ENCODE measurements at regions not wholly inside any gene's neighbourhood (a gene's known extent, or its start where the extent isn't known, plus 50 kb on each side); places are given as distances from the start of the nearest gene placed in this dataset.

DNA sequence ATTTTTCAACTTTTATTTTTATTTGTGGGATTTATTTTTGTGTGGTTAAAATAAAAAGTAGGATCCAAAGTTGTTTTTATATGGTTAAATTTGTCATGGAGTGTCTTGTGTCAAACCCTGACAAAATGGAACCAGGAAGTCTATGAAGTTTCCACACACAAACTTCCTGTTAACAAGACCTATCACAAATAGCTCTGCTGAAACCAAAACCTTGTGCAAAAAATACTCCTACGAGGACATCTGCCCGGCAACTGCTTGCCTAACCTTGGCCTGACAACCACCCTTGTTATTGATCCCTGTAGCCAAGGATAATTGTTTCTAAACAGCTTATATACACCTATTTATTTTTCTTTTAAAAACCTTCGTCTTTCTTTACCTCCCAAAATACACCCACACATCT lies 389.6 kb downstream of the TRIB2 start:
- Histone ChIP-seq H4K20me1 (ENCODE audit: insufficient read depth, low read length) (no peaks in the 10 kb centered on the region), H3K27me3 (ENCODE audit: insufficient read depth, low read length) (no peaks in the 10 kb centered on the region), H3K4me2 (ENCODE audit: insufficient read depth, low read length) (no peak overlapping the region), H3K36me3 (ENCODE audit: insufficient read depth, low read length) (no peaks in the 10 kb centered on the region), H3K79me2 (ENCODE audit: insufficient read depth, low read length) (no peaks in the 10 kb centered on the region), H3K4me3 (ENCODE audit: insufficient read depth, low read length) (no peak overlapping the region), H3K4me1 (ENCODE audit: insufficient read depth, low read length) (no peaks in the 10 kb centered on the region), H3K27ac (ENCODE audit: low read depth, low read length) (no peak overlapping the region), H2AFZ (ENCODE audit: low read length) (no peak overlapping the region), H3K9me3 (ENCODE audit: low read depth, low read length) (no peaks in the 10 kb centered on the region)
- TF ChIP-seq CTCF (IDR thresholded peaks at IDR 0.05; ENCODE audit: extremely low read depth, low read depth, low read length) = no peak
- no peak for DNase-seq (ENCODE audit: insufficient read length, low spot score, missing footprints)

GRCh38 chr2:13109516-13109915 lies 392.8 kb downstream of the TRIB2 start:
- Histone ChIP-seq H3K36me3 (ENCODE audit: insufficient read depth, low read length) (no peaks in the 10 kb centered on the region), H3K79me2 (ENCODE audit: insufficient read depth, low read length) (no peaks in the 10 kb centered on the region), H4K20me1 (ENCODE audit: insufficient read depth, low read length) (no peaks in the 10 kb centered on the region), H2AFZ (ENCODE audit: low read length) (no peak overlapping the region), H3K27ac (ENCODE audit: low read depth, low read length) (no peak overlapping the region), H3K4me1 (ENCODE audit: insufficient read depth, low read length) (no peaks in the 10 kb centered on the region), H3K9me3 (ENCODE audit: low read depth, low read length) (no peaks in the 10 kb centered on the region), H3K4me3 (ENCODE audit: insufficient read depth, low read length) (no peak overlapping the region), H3K27me3 (ENCODE audit: insufficient read depth, low read length) (no peaks in the 10 kb centered on the region), H3K4me2 (ENCODE audit: insufficient read depth, low read length) (no peak overlapping the region)
- no peak for TF ChIP-seq CTCF (IDR thresholded peaks at IDR 0.05; ENCODE audit: extremely low read depth, low read depth, low read length)
- no peak for DNase-seq (ENCODE audit: insufficient read length, low spot score, missing footprints)

GRCh38 chr2:13110825-13111224 lies 394.1 kb downstream of the TRIB2 start:
- Histone ChIP-seq H3K79me2 (ENCODE audit: insufficient read depth, low read length) (no peaks in the 10 kb centered on the region), H3K4me1 (ENCODE audit: insufficient read depth, low read length) (no peaks in the 10 kb centered on the region), H3K9me3 (ENCODE audit: low read depth, low read length) (no peaks in the 10 kb centered on the region), H2AFZ (ENCODE audit: low read length) (no peak overlapping the region), H3K36me3 (ENCODE audit: insufficient read depth, low read length) (no peaks in the 10 kb centered on the region), H3K4me2 (ENCODE audit: insufficient read depth, low read length) (no peak overlapping the region), H3K4me3 (ENCODE audit: insufficient read depth, low read length) (no peak overlapping the region), H3K27ac (ENCODE audit: low read depth, low read length) (no peak overlapping the region), H4K20me1 (ENCODE audit: insufficient read depth, low read length) (no peaks in the 10 kb centered on the region), H3K27me3 (ENCODE audit: insufficient read depth, low read length) (no peaks in the 10 kb centered on the region)
- TF ChIP-seq CTCF (IDR thresholded peaks at IDR 0.05; ENCODE audit: extremely low read depth, low read depth, low read length) = no peak
- no peak for DNase-seq (ENCODE audit: insufficient read length, low spot score, missing footprints)

GRCh38 chr2:13113002-13113401 lies 396.3 kb downstream of the TRIB2 start:
- DNase-seq (ENCODE audit: insufficient read length, low spot score, missing footprints) = no peak
- no peak overlapping the region for H3K27ac ChIP-seq (ENCODE audit: low read depth, low read length)
- H3K4me3 ChIP-seq (ENCODE audit: insufficient read depth, low read length) = no peak overlapping the region
- no peaks in the 10 kb centered on the region for H3K79me2 ChIP-seq (ENCODE audit: insufficient read depth, low read length)
- no peak overlapping the region for H3K4me2 ChIP-seq (ENCODE audit: insufficient read depth, low read length)
- TF ChIP-seq CTCF (IDR thresholded peaks at IDR 0.05; ENCODE audit: extremely low read depth, low read depth, low read length) = no peak
- H3K36me3 ChIP-seq (ENCODE audit: insufficient read depth, low read length) = no peaks in the 10 kb centered on the region
- no peaks in the 10 kb centered on the region for H3K4me1 ChIP-seq (ENCODE audit: insufficient read depth, low read length)
- H3K9me3 ChIP-seq (ENCODE audit: low read depth, low read length) = no peaks in the 10 kb centered on the region
- no peak overlapping the region for H2AFZ ChIP-seq (ENCODE audit: low read length)
- H3K27me3 ChIP-seq (ENCODE audit: insufficient read depth, low read length) = no peaks in the 10 kb centered on the region
- H4K20me1 ChIP-seq (ENCODE audit: insufficient read depth, low read length) = no peaks in the 10 kb centered on the region
